GM12872 (cell line): ENCODE measurements at regions not wholly inside any gene's neighbourhood (a gene's known extent, or its start where the extent isn't known, plus 50 kb on each side); places are given as distances from the start of the nearest gene placed in this dataset.

Experiments
- CTCF ChIP-seq: IDR thresholded peaks from 3 replicates; pipeline ENCODE4 v1.5.1; 2011; ENCODE audit warnings: low read depth, mild to moderate bottlenecking, low read length, moderate library complexity; ENCODE audit not compliant: insufficient read depth

- no peak for TF ChIP-seq CTCF
Measured at GRCh38 chr2:11976073-11976472, 229.6 kb downstream of the LPIN1 start.

GRCh38 chr2:11977766-11978524 is 231.5 kb downstream of the LPIN1 start:
- no peak for TF ChIP-seq CTCF

GRCh38 chr2:11980809-11981208 is 234.4 kb downstream of the LPIN1 start:
- no peak for TF ChIP-seq CTCF

- TF ChIP-seq CTCF: no peak
Measured at GRCh38 chr2:11983401-11983800, 237.0 kb downstream of the LPIN1 start.

GRCh38 chr2:11983870-11984269 is 237.4 kb downstream of the LPIN1 start:
- no peak for TF ChIP-seq CTCF

GRCh38 chr2:11984316-11985158 is 238.1 kb downstream of the LPIN1 start:
- TF ChIP-seq CTCF: no peak

GRCh38 chr2:11985817-11986566 is 239.6 kb downstream of the LPIN1 start:
- no peak for TF ChIP-seq CTCF
